DND-41 (cell line): ENCODE measurements at regions not wholly inside any gene's neighbourhood (a gene's known extent, or its start where the extent isn't known, plus 50 kb on each side); places are given as distances from the start of the nearest gene placed in this dataset.

Source experiments
- EZH2 ChIP-seq: IDR thresholded peaks from 3 replicates; pipeline ENCODE4 v1.6.1; 2012; ENCODE audit warnings: borderline replicate concordance, low read depth, mild to moderate bottlenecking, moderate library complexity, low read length, inconsistent platforms; ENCODE audit not compliant: severe bottlenecking
- TF ChIP-seq, protein P1 (sequence below): IDR thresholded peaks from 2 replicates; pipeline ENCODE4 v1.5.1; 2012; ENCODE audit warnings: borderline replicate concordance, low read length, moderate library complexity, mild to moderate bottlenecking; ENCODE audit not compliant: poor library complexity, severe bottlenecking; ENCODE audit errors: extremely low read depth

- TF ChIP-seq, protein P1, sequence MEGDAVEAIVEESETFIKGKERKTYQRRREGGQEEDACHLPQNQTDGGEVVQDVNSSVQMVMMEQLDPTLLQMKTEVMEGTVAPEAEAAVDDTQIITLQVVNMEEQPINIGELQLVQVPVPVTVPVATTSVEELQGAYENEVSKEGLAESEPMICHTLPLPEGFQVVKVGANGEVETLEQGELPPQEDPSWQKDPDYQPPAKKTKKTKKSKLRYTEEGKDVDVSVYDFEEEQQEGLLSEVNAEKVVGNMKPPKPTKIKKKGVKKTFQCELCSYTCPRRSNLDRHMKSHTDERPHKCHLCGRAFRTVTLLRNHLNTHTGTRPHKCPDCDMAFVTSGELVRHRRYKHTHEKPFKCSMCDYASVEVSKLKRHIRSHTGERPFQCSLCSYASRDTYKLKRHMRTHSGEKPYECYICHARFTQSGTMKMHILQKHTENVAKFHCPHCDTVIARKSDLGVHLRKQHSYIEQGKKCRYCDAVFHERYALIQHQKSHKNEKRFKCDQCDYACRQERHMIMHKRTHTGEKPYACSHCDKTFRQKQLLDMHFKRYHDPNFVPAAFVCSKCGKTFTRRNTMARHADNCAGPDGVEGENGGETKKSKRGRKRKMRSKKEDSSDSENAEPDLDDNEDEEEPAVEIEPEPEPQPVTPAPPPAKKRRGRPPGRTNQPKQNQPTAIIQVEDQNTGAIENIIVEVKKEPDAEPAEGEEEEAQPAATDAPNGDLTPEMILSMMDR, result no peak
- TF ChIP-seq EZH2, result no peak
Observed at GRCh38 chr6:51352506-51353029, 533.9 kb downstream of the TFAP2B start.
